ENCODE measurements at regions not wholly inside any gene's neighbourhood (a gene's known extent, or its start where the extent isn't known, plus 50 kb on each side); places are given as distances from the start of the nearest gene placed in this dataset.

DNA sequence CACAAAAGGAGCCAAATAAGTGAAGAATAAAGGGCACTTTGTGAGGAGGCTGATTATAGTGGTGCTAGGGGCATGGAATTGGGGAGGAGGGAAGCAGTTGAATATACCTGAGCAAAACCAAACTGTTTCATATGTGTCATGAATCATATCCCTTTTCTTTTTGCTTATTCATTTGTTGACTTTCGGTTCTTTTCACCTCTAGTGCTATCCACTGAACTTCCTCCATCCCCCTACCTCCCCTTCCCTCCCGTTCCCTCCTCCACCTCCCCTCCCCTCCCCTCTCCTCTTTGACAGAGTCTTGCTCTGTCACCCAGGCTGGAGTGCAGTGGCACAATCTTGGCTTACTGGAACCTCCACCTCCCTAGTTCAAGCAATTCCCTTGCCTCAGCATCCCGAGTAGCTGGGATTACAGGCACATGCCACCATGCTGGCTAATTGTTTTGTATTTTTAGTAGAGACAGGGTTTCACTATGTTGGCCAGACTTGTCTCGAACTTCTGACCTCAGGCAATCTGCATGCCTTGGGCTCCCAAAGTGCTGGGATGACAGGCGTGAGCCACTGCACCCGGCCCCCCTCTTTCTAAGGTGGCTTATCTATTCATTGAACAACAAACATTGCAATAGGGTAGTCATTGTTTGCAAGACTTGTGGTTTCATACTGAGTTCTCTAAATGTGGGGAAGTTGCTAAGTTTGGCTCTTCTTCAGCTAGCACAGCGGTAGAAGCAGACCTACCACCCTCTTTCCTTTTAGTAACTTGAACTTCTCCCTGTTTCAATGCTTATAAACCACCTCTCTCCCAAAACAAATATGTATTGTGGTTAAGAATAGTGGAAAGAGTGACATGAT lies 150.4 kb upstream of the PRPS1L1 start:
- TF ChIP-seq, protein P1, sequence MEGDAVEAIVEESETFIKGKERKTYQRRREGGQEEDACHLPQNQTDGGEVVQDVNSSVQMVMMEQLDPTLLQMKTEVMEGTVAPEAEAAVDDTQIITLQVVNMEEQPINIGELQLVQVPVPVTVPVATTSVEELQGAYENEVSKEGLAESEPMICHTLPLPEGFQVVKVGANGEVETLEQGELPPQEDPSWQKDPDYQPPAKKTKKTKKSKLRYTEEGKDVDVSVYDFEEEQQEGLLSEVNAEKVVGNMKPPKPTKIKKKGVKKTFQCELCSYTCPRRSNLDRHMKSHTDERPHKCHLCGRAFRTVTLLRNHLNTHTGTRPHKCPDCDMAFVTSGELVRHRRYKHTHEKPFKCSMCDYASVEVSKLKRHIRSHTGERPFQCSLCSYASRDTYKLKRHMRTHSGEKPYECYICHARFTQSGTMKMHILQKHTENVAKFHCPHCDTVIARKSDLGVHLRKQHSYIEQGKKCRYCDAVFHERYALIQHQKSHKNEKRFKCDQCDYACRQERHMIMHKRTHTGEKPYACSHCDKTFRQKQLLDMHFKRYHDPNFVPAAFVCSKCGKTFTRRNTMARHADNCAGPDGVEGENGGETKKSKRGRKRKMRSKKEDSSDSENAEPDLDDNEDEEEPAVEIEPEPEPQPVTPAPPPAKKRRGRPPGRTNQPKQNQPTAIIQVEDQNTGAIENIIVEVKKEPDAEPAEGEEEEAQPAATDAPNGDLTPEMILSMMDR (IDR thresholded peaks at IDR 0.05), result no peak
- Histone ChIP-seq H3K4me3 (no peak overlapping the region), H3K36me3 (no peaks in the 10 kb centered on the region), H3K27ac (peak overlapping the region in 2 of 4 donors; percentile 10 to 17), H3K4me1 (peaks cover 0 to 7% (median 0%) of the 10 kb centered on the region in 3 donors), H3K9me3 (no peaks in the 10 kb centered on the region), H3K27me3 (no peaks in the 10 kb centered on the region)
- ATAC-seq (peak in 3 of 4 donors; percentile 64 to 76 (median 70)), FAIRE-seq (no peak), DNase-seq (no peak)
- intact Hi-C loops (cut with DNase I), result no loop called here
- 42 to 43% methylated on average over 7 of the region's 7 CpGs for WGBS, 2 donors

DNA sequence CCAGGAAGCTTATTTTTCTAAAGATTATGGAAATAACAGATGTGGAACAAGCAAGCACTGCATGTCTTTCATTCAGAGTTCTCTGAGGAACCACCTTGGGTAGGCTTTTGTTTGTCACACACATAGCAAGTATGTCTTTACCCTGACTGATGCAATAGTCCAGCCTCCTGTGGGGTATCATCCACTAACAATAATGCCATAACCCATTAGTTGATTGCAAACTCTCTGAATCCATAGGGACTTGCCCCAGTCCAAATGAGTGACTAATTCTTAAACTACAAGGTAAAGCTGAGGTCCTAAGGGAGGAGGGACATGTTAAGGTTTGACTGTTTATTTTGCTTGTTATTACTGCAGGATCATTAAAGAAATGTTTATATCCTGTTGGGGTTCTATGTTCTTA lies 151.4 kb upstream of the PRPS1L1 start:
- H3K4me3 ChIP-seq, result no peak overlapping the region
- no peak for ATAC-seq
- no peak overlapping the region for H3K27ac ChIP-seq
- DNase-seq, result no peak
- no peaks in the 10 kb centered on the region for H3K27me3 ChIP-seq
- intact Hi-C loops (cut with DNase I), result no loop called here
- no peaks in the 10 kb centered on the region for H3K9me3 ChIP-seq
- no peak for FAIRE-seq
- no peaks in the 10 kb centered on the region for H3K36me3 ChIP-seq
- TF ChIP-seq, protein P1 (IDR thresholded peaks at IDR 0.05), result no peak
- H3K4me1 ChIP-seq, result peaks cover 0 to 7% (median 0%) of the 10 kb centered on the region in 3 donors

DNA sequence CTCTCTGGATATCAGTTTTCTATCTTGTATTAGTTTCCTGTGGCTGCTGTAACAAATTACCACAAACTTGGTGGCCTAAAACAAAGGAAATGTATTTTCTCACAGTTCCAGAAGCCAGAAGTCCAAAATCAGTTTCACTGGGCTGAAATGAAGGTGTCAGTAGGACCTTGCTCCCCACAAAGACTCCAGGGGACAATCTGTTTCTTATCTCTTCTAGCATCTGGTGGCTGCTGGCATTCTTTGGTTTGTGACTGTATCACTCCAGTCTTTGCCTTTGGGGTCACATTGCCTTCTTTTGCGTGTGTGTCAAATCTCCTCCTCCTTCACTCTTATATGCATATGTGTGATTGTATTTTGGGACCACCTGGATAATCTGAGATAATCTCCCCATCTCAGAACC lies 153.0 kb upstream of the PRPS1L1 start:
- FAIRE-seq, result no peak
- no peak for ATAC-seq
- Histone ChIP-seq H3K4me1 (peaks cover 0 to 7% (median 0%) of the 10 kb centered on the region in 3 donors), H3K4me3 (no peak overlapping the region), H3K27me3 (no peaks in the 10 kb centered on the region), H3K36me3 (no peaks in the 10 kb centered on the region), H3K27ac (no peak overlapping the region), H3K9me3 (no peaks in the 10 kb centered on the region)
- TF ChIP-seq, protein P1 (IDR thresholded peaks at IDR 0.05), result no peak
- WGBS, 2 donors, result 77 to 91% methylated on average over 1 of the region's 1 CpG
- no peak for DNase-seq
- intact Hi-C loops (cut with DNase I), result no loop called here

DNA sequence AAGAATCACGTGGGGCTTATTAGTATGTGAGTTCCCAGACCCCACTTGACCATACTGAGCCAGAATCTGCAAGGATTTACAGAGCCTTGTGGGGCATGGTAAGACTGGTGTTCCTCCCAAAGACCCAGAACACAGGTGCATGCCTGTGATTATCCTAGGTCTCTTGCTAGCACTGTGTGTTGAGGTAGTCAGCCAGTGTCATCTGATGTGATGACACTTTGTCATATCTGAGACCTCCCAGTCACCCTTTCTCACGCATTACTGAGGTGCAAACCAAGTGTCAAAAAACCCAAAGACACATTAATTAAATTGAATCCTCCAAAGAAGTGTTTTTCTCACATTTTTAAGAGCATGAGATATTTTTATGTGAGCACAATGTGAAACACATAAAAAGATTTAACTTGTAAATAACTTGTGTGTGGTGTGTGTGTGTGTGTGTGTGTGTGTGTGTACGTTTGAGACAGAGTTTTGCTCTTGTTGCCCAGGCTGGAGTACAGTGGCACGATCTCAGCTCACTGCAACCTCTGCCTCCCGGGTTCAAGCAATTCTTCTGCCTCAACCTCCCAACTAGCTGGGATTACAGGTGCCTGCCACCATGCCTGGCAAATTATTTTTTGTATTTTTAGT lies 162.0 kb upstream of the PRPS1L1 start:
- TF ChIP-seq, protein P1 (IDR thresholded peaks at IDR 0.05), result no peak
- Histone ChIP-seq H3K4me3 (no peak overlapping the region), H3K27ac (no peak overlapping the region), H3K4me1 (no peaks in the 10 kb centered on the region), H3K27me3 (no peaks in the 10 kb centered on the region), H3K9me3 (no peaks in the 10 kb centered on the region), H3K36me3 (no peaks in the 10 kb centered on the region)
- FAIRE-seq, result no peak
- no peak for DNase-seq
- intact Hi-C loops (cut with DNase I), result no loop called here
- 54 to 65% methylated on average over 5 of the region's 5 CpGs for WGBS, 2 donors
- ATAC-seq, result no peak

DNA sequence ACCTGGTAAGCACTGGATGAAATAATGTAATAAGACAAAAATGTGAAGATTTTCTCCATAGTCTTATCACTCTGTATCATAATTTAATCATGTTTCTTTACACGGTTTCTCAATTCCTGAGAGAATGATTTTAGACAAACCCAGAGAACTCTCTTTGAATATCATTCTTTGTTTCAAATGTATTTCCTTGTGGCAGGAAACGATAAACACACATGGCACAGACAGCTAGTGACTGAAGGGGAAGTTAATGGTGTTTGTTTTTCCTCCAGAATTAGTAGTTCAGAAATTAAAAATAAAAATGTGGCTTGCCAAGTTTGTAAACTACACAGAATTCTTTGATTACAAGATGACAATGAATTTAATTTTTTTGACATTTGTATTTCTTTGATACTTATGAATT lies 163.7 kb upstream of the PRPS1L1 start:
- no peak overlapping the region for H3K4me3 ChIP-seq
- 5 to 8% methylated on average over 2 of the region's 2 CpGs for WGBS, 2 donors
- no peaks in the 10 kb centered on the region for H3K9me3 ChIP-seq
- TF ChIP-seq, protein P1 (IDR thresholded peaks at IDR 0.05), result no peak
- DNase-seq (no peak), FAIRE-seq (no peak), ATAC-seq (peak in 3 of 4 donors; percentile 54 to 69 (median 65))
- intact Hi-C loops (cut with DNase I), result no loop called here
- no peaks in the 10 kb centered on the region for H3K36me3 ChIP-seq
- no peaks in the 10 kb centered on the region for H3K27me3 ChIP-seq
- H3K4me1 ChIP-seq, result no peaks in the 10 kb centered on the region
- peak overlapping the region in 1 of 4 donors; percentile 36 for H3K27ac ChIP-seq

Measured in pancreas (tissue), 10 donors.